Adrenal gland (tissue), 9 donors: ENCODE measurements at regions not wholly inside any gene's neighbourhood (a gene's known extent, or its start where the extent isn't known, plus 50 kb on each side); places are given as distances from the start of the nearest gene placed in this dataset.

Source experiments
- DNase-seq, 7 donors: peaks; one replicate each; pipeline ENCODE4 v3.0.0-alpha.2; 2019 to 2020
- H3K27ac ChIP-seq, 5 donors: fragments of 200-600 bp; sonication (generic) in 4 of 5; 1 replicate in 3 of 5; 2 replicates in 2 of 5; pipeline versions ENCODE4 v1.5.1 to v1.8.0; 2016 to 2020; ENCODE audit warnings: mild to moderate bottlenecking in 1 of 5
- H3K27me3 ChIP-seq: fragments of 200-600 bp; 2 replicates; pipeline ENCODE4 v1.8.0; 2021
- H3K36me3 ChIP-seq, 2 donors: fragments of 200-600 bp; replicated peaks in 1 of 2; 1 replicate in 1 of 2; 2 replicates in 1 of 2; pipeline versions ENCODE4 v1.5.1 to v1.8.0; 2018 to 2022
- H3K4me1 ChIP-seq, 2 donors: fragments of 200-600 bp; replicated peaks in 1 of 2; 1 replicate in 1 of 2; 2 replicates in 1 of 2; pipeline versions ENCODE4 v1.5.1 to v1.8.0; 2018 to 2021
- H3K4me3 ChIP-seq, 4 donors: fragments of 200-600 bp; sonication (generic) in 3 of 4; one replicate each; pipeline ENCODE4 v1.5.1; 2016 to 2018
- H3K9me3 ChIP-seq, 3 donors: fragments of 200-600 bp; sonication (generic) in 1 of 3; replicated peaks in 1 of 3; 1 replicate in 2 of 3; 2 replicates in 1 of 3; pipeline versions ENCODE4 v1.5.1 to v1.8.0; 2016 to 2021
- POLR2A ChIP-seq, 2 donors: fragments of 450-650 bp; IDR thresholded peaks; one replicate each; pipeline ENCODE4 v1.6.1; 2017; ENCODE audit warnings: antibody characterized with exemption in 2 of 2, mild to moderate bottlenecking in 2 of 2, moderate library complexity in 1 of 2
- WGBS, 4 donors: extraction: QIAGEN DNeasy Blood & Tissue Kit in 2 of 4; methylation state at CpG; one replicate each; pipeline versions ENCODE4 v1.1.5 to v1.1.7; 2013 to 2017; 5-methylcytosine and 5-hydroxymethylcytosine counted together
- intact Hi-C, 2 donors: fragments of 100-400 bp; cut with DNase I; formaldehyde crosslinking; loops; one replicate each; pipeline versions ENCODE4 v1.14.1 to v1.15.0; 2022 to 2023
- TF ChIP-seq, protein P1 (sequence below), 6 experiments: fragments of 450-650 bp in 4 of 6; fragments of 200-600 bp in 2 of 6; sonication (generic) in 1 of 6; IDR thresholded peaks; 1 replicate in 5 of 6; 2 replicates in 1 of 6; pipeline versions ENCODE4 v1.5.1 to v1.8.0; 2016 to 2021; ENCODE audit warnings: antibody characterized with exemption in 6 of 6, mild to moderate bottlenecking in 2 of 6, moderate library complexity in 1 of 6
- donor health status: healthy with polysubstance abuse.
- donor health status: Bipolar disorder and iron deficiency.
- donor health status: DM: yes; HTN: yes; CAD: no.
- donor health status: DM: no; HTN: no; CAD: no.
- donor health status: DM: no; HTN: no; CAD: no.

DNA sequence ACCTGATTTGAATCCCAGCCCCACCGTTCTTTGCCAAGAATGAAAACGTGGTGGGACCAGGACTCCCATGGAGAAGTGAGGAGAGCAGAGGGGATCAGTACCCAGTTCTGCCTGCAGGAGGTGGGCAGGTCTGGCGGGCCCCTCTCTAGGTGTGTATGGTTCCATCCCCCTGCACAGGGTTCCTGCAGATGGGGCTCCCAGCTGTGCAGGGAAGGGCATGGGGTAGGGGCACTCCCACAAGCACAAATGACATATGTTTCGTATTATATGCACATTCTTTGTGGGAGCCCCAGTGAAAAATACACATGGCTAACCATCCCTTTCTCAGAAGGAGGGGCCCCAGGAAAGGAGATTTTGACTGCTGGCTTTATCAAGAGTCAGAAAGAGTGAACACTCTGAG, 144.6 kb downstream of the PLPP3 start:
- H3K27me3 ChIP-seq: no peaks in the 10 kb centered on the region
- no peak overlapping the region for H3K4me3 ChIP-seq
- no peak for TF ChIP-seq POLR2A (IDR thresholded peaks at IDR 0.05)
- TF ChIP-seq, protein P1, sequence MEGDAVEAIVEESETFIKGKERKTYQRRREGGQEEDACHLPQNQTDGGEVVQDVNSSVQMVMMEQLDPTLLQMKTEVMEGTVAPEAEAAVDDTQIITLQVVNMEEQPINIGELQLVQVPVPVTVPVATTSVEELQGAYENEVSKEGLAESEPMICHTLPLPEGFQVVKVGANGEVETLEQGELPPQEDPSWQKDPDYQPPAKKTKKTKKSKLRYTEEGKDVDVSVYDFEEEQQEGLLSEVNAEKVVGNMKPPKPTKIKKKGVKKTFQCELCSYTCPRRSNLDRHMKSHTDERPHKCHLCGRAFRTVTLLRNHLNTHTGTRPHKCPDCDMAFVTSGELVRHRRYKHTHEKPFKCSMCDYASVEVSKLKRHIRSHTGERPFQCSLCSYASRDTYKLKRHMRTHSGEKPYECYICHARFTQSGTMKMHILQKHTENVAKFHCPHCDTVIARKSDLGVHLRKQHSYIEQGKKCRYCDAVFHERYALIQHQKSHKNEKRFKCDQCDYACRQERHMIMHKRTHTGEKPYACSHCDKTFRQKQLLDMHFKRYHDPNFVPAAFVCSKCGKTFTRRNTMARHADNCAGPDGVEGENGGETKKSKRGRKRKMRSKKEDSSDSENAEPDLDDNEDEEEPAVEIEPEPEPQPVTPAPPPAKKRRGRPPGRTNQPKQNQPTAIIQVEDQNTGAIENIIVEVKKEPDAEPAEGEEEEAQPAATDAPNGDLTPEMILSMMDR (IDR thresholded peaks at IDR 0.05): no peak
- H3K4me1 ChIP-seq: peaks cover 5 to 10% of the 10 kb centered on the region in 2 donors
- no peak overlapping the region for H3K27ac ChIP-seq
- no peak for DNase-seq
- no peaks in the 10 kb centered on the region for H3K9me3 ChIP-seq
- intact Hi-C loops: no loop called here
- WGBS, 4 donors: 85 to 100% (median 90%) methylated on average over 4 of the region's 4 CpGs
- no peaks in the 10 kb centered on the region for H3K36me3 ChIP-seq

DNA sequence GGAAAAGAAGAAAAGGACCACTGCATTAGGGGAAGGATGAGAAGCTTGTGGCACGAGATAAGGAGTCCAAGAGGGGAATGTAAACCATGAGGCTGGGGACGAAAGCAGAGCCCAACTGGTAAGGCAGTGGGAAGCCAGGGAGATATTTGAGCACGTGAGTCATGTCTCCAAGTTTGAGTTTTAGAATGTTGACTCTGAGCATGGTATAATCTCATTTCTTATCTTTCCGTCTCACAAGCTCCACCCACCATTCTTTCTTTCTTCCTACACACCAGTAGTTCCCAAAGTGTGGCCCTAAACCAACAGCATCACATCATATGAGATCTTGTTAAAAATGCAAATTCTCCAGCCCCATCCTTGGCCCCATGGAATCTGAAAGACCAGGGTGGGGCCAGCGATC, 145.3 kb downstream of the PLPP3 start:
- Histone ChIP-seq H3K9me3 (no peaks in the 10 kb centered on the region), H3K27me3 (no peaks in the 10 kb centered on the region), H3K4me3 (no peak overlapping the region), H3K27ac (no peak overlapping the region), H3K36me3 (no peaks in the 10 kb centered on the region), H3K4me1 (peaks cover 0 to 3% of the 10 kb centered on the region in 2 donors)
- no peak for DNase-seq
- WGBS, 4 donors: 81 to 90% (median 88%) methylated on average over 5 of the region's 5 CpGs
- TF ChIP-seq, protein P1 (IDR thresholded peaks at IDR 0.05): no peak
- TF ChIP-seq POLR2A (IDR thresholded peaks at IDR 0.05): no peak
- intact Hi-C loops: no loop called here

DNA sequence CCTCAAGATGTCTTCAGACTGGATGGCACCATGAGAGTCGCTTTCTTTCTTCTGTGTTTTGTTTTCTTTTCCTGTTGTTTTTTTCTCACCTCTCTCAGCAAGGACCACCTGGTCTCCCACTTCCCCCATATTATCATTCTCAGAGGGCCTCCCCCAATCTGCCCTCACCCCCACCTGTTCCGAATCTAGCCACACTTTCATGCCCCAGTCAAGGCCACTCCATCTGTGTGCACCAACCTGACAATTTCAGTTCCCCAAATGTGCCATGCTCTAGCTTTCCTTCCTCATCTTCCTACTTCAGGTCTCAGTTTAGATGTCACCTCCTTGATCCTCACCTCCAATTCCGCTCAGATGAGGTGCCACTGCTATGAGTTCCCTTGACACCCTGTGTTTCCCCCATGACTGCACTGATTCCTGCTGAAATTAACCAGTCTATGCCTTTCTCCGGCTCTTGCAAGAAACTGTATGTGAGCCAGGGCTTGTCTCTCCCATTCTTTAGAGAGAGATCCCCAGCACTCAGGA, 146.2 kb downstream of the PLPP3 start:
- H3K4me3 ChIP-seq: no peak overlapping the region
- no peak for DNase-seq
- WGBS, 4 donors: 85 to 96% (median 92%) methylated on average over 4 of the region's 4 CpGs
- intact Hi-C loops: no loop called here
- no peaks in the 10 kb centered on the region for H3K36me3 ChIP-seq
- no peaks in the 10 kb centered on the region for H3K27me3 ChIP-seq
- H3K9me3 ChIP-seq: no peaks in the 10 kb centered on the region
- TF ChIP-seq POLR2A (IDR thresholded peaks at IDR 0.05): no peak
- TF ChIP-seq, protein P1 (IDR thresholded peaks at IDR 0.05): no peak
- no peaks in the 10 kb centered on the region for H3K4me1 ChIP-seq
- no peak overlapping the region for H3K27ac ChIP-seq

DNA sequence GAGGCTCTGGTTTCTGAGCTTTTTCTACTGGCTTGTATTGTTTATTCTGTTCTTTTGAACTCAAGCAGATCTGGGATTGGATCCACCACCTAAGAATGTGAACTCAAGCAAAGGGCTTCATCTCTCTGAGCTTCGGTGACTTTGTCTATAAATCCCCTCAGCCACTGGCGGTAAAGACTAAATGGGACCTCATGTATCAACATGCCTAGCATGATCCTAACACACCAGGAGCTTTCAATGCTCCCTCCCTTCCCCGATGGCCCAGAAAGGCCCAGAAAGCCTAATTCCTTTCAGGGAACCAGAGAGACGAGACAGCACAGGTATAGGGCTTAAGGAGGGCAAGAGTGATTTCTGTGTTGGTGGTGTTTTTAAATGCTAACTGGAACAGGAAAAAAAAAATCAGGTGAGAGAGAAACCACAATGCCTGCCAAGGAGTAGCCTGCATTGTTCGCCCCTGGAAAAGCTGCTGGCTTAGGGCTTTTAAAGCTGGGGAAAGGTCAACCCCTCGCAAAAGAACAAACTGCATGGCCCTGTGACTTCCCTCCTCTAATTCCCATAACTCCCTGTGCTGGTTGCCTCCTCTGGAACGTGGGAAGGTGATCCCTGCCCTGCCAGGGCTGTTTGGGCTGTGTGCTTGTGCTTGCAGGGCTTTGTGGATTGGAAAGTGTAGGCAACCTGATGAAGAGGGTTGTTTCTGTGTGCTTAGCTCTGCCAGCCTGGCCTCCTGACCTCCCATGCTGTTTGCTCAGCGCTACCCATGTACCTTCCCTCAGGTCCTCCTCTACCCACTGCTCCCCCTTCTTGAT, 147.0 kb downstream of the PLPP3 start:
- no peaks in the 10 kb centered on the region for H3K36me3 ChIP-seq
- H3K27me3 ChIP-seq: no peaks in the 10 kb centered on the region
- intact Hi-C loops: no loop called here
- no peak overlapping the region for H3K4me3 ChIP-seq
- WGBS, 4 donors: 72 to 85% (median 82%) methylated on average over 8 of the region's 8 CpGs
- TF ChIP-seq, protein P1 (IDR thresholded peaks at IDR 0.05): no peak
- TF ChIP-seq POLR2A (IDR thresholded peaks at IDR 0.05): no peak
- H3K4me1 ChIP-seq: no peaks in the 10 kb centered on the region
- peak overlapping the region in 1 of 5 donors; percentile 43 for H3K27ac ChIP-seq
- no peak for DNase-seq
- no peaks in the 10 kb centered on the region for H3K9me3 ChIP-seq
